NCI-H2196 treated with DMSO at 0.1 percent for 48 hours (cell line): ENCODE measurements at regions not wholly inside any gene's neighbourhood (a gene's known extent, or its start where the extent isn't known, plus 50 kb on each side); places are given as distances from the start of the nearest gene placed in this dataset.
A peak's percentile ranks its signal among the peaks of the same experiment; 100 is the strongest.

ENCODE experiments used
- DNase-seq: peaks from one replicate; lab custom pipeline; 2025; ENCODE audit not compliant: unreplicated experiment; lab: John Stamatoyannopoulos, UW

DNA sequence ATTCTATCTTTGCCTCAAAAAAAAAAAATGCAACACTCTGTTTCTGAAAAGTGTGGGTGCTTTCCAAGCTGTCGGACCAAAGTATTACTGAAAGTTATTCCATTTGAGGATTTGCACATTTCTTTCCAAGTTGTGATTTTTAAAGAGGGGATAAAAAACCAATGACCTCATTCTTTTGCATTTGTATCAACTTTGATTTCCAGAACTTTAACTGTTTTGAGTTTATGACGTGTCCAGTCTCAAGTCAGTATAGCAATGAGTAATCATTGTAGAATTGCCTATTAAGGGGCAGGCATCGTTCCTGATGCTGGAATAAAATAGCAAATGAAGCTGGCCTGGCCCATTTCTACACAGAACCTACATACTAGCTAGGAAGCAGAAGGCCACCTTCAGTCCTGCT lies 229.6 kb upstream of the RBFOX1 start:
- no peak for DNase-seq

DNA sequence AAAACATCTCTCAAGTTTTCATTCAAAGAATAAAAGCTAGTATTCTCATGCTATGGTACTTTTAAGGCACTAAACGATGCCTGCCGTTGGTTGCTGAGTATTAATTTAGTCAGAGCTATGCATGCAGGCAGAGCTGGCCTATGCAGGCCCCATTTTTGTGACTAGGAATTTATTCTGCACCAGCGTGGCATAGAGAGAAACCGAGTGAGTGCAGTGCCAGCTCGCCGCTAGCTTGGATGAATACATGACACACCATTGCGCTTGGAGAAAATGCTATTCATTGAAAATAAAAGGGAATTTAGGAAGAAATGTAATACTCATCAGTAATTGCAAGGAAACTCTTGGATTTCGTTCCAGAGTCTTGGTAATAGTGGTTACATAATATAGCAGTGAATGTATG lies 231.6 kb upstream of the RBFOX1 start:
- no peak for DNase-seq

- DNase-seq = no peak
Observed at GRCh38 chr16:7097518-7097917, 235.1 kb upstream of the RBFOX1 start.

DNA sequence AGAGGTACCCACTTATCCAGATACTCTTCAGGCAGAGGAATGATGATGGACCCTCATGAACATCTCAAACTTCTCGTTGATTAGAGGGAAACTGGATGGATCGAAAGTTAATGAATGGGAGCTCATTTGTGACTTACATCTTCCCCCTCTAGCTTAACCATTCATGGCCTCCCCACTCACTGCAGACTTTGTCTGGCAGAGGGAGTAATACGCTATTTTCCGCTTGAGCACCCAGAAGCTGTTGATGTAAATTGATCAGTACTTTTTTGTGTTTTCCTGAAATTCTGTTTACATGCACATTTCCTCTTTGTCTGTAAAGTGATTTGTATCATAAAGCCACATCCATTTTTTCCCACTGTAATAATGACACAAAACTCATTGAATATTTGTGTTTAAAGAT lies 239.1 kb upstream of the RBFOX1 start:
- no peak for DNase-seq

GRCh38 chr16:7090628-7091115 lies 242.0 kb upstream of the RBFOX1 start:
- no peak for DNase-seq

- no peak for DNase-seq
Observed at GRCh38 chr16:7089751-7090150, 242.9 kb upstream of the RBFOX1 start.

DNA sequence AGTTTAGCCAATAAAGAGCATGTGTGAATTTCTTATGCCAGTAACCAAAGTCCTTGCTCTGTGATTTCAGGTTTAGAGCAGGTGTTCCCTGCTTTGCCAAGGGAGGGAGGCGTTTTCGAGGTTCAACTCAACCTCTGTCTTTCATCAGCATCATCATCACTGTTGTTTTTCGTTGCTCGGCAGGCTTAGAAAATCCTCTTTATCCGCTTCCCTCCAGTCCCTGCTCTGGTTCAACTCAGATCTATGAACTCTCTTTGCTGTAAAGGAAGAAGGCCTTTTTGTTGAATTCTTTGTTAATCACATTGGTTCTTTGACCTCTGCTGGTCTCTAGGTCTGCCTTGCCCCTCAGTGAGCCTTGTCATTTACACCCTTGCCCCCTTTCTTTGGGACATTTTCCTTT lies 243.9 kb upstream of the RBFOX1 start:
- DNase-seq = no peak

DNA sequence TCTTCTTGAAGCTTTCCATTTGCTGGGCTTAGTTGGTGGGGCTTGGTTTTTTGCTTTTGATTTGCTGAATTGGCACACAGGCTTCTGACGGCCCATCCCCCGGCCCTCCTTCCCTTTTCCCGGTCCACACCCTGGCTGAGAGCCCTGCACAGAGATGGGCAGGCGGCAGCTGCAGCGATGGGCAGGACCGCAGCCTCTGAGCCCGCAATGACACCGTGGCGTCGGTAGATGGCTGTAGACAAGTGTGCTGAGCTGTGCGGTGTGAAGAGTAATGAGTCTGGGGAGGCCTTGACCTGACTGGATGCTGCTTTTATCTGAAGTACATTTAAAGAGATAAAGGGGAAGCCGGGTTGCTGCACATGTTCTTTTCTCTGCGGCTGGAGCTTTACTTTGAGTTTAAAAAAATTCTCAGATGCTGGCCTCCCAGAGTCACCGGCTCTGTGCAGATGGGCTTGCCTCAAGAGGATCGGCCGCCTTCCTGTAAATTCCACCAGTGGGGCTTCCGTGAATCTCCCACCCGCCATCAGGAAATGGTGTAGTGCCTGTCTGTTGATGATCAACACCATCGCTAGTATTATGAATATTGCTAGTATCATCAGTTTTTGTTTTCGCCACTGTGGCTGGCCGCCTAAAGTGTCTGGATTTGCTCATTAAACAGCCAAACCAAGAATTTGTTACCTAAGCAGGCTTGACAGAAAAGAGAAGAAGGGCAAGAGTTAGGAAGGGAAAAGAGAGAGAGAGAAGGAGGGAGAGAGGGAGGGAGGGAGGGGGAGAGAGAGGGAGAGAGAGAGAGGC lies 245.6 kb upstream of the RBFOX1 start:
- no peak for DNase-seq

DNA sequence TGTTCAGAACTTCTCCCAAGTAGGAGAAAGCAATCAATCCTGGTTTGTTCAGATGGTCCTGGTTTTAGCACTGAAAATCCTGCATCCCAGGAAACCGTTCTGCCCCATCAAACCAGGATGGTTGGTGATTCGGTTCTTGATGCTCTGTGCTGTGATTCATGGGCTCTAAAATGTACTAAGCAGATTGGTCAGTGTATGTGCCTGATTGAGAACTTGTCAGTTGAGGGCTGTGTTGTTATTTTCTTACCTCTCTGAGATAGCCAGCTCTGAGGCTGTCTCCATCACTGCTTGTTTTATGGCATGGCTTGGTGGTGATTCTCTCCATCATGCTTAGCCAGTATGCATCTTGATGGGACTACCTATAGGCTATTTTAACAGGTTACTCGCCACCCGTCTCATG lies 246.9 kb upstream of the RBFOX1 start:
- no peak for DNase-seq

DNA sequence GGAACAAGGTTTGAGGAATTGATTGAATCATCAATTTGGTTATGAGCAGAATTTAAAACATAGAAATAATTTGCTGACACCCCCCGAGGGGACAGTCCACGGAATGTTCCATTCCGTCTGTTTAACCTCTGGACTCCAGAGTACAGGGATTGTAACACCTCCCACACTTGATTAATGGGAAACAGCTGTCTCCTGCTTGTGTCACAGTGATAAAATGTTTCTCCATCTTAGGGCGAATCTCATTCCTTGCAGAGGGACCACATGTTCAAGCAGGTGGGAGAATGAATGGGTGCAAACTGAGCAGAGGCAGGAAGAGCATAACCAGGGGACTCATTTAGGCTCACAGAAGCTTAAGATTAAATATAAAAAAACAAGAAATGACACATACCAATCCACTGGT lies 249.5 kb upstream of the RBFOX1 start:
- DNase-seq = no peak

GRCh38 chr16:7077636-7078035 lies 255.0 kb upstream of the RBFOX1 start:
- no peak for DNase-seq

- no peak for DNase-seq
Observed at GRCh38 chr16:7074715-7075114, 257.9 kb upstream of the RBFOX1 start.

- DNase-seq = no peak
Observed at GRCh38 chr16:7057458-7057857, 275.2 kb upstream of the RBFOX1 start.

GRCh38 chr16:7055443-7055842 lies 277.2 kb upstream of the RBFOX1 start:
- no peak for DNase-seq

DNA sequence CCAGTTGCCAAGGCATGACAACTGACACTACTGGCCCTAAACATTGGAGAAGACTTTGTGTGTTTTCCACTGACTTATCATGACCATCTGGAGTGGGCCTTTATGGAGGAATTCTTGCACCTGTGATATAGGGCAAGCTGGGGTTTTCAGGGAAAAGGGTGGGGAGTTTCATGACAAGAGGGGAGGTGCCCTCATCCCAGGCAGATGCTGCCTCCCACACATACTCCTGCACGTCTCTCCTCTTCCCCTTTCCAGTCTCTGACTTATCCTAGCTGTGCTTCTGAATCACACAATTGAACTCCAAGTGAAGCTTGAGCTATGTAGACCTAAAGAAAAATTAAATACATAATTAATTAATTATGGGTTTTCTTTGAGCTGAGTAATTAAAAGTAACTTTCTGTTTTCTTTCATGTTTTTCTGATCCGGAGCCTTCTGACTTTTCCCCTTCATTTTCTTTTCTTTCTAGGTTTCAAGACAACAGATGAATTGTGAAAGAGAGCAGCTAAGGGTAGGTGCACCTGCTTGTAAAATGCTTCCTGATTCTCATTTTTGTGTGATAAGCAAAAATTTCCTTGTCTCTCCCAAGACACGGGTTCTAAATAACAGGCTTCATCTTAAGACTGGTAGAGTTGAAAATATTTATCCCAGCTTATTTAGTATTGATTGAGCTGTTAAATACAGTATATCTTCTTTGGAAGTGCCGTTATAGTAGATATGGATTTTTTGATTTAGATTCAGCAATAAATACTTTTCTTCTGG lies 280.9 kb upstream of the RBFOX1 start:
- DNase-seq = no peak

DNA sequence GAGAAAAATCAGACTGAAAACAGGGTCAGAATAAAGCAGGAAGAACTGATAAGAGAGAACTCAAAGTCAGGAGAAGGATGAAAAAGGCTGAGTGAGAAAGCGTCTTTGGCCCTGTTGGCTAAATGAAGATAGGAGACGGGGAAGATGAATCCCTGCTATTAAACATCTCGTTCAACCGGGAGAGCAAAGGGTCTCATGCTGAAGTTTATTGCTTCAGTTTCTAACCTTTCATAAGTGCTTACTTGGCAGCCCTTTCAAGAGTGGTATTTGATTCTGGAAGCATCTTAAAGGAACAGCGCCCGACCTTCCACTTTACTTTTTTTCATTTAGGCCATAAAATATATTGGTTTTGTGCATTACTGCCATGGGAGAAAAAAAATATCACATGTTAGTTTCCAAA lies 288.3 kb upstream of the RBFOX1 start:
- no peak for DNase-seq

DNA sequence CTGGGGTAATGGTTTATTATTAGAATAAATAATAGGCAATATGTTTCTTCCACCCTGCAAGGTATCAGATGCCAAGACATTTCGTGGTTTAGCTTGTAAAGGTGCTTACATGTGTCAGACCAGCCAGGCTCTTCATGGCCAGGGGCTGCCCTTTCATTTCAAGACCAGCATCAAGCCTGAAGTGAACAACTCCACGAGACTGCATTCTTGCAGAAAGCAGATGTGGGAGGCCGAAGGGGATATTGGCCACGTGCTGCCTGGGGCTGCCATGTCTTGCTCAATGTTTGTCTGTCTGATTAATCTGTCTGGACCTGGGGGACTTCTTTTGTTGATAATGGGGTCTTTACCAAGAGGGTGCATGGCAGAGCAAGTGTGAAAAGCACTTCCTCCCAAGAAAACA lies 294.2 kb upstream of the RBFOX1 start:
- DNase-seq = no peak

- DNase-seq = no peak
Observed at GRCh38 chr16:7037495-7037894, 295.1 kb upstream of the RBFOX1 start.

- no peak for DNase-seq
Observed at GRCh38 chr16:7031031-7031430, 301.6 kb upstream of the RBFOX1 start.

DNA sequence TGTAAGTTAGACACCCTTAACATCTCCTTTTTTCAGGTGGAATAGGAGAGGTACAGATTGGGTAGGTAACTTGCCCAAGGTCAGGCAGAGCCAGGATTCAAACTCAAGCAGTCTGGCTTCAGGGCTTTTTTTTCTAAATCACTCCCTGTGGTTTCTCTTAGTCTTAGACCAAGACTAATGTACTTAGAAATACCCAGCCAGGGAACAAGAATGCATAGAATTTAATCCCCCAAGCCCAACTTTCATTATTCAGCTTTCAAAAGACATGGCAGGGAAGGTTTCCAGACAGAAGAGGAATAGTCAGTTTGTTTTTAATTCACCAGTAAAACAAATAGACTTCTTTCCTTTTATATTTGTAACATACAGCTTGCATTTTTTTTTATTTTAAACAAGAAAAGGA lies 305.2 kb upstream of the RBFOX1 start:
- no peak for DNase-seq

DNA sequence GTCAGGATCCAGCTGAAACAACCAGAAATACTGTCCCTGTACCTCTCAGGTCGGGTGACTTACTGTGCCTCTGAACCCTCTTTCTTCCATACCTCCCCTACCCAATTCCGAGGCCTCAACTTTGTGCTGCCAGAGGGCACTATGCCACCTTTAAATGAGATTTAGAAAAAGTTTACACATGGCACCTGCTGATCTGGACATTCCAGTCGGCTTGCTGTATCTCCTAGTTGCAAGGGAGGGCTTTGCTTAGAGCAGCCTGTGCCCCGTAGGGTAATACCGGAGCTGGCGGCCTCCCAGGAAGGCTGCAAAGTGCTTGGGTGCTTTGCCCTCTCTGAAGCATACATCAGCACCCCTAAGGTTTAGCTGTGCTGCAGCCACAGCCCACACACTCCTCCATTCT lies 306.0 kb upstream of the RBFOX1 start:
- no peak for DNase-seq

GRCh38 chr16:7025616-7026190 lies 306.9 kb upstream of the RBFOX1 start:
- peak; percentile 5 for DNase-seq
